ELR (cell line): ENCODE measurements at regions not wholly inside any gene's neighbourhood (a gene's known extent, or its start where the extent isn't known, plus 50 kb on each side); places are given as distances from the start of the nearest gene placed in this dataset.

Experiments used
- DNase-seq: peaks from one replicate; pipeline ENCODE4 v3.0.0-alpha.2; 2015; ENCODE audit warnings: low read depth

- DNase-seq = peak; percentile 4
Measured at GRCh38 chr21:38699048-38699447, 106.7 kb upstream of the ETS2 start.

GRCh38 chr21:38702196-38702595 is 103.5 kb upstream of the ETS2 start:
- DNase-seq = no peak

GRCh38 chr21:38709876-38710275 is 95.9 kb upstream of the ETS2 start:
- no peak for DNase-seq

- DNase-seq = peak; percentile 57
Measured at GRCh38 chr21:38712071-38712470, 93.7 kb upstream of the ETS2 start.

- no peak for DNase-seq
Measured at GRCh38 chr21:38712664-38713063, 93.1 kb upstream of the ETS2 start.

GRCh38 chr21:38714039-38714817 is 91.5 kb upstream of the ETS2 start:
- no peak for DNase-seq

GRCh38 chr21:38714999-38715398 is 90.7 kb upstream of the ETS2 start:
- no peak for DNase-seq

- DNase-seq = no peak
Measured at GRCh38 chr21:38716088-38716487, 89.6 kb upstream of the ETS2 start.

GRCh38 chr21:38716942-38717341 is 88.8 kb upstream of the ETS2 start:
- DNase-seq = peak; percentile 15

GRCh38 chr21:38718481-38718880 is 87.2 kb upstream of the ETS2 start:
- no peak for DNase-seq

- no peak for DNase-seq
Measured at GRCh38 chr21:38720074-38720473, 85.7 kb upstream of the ETS2 start.

GRCh38 chr21:38721055-38721454 is 84.7 kb upstream of the ETS2 start:
- no peak for DNase-seq

GRCh38 chr21:38721958-38722357 is 83.8 kb upstream of the ETS2 start:
- DNase-seq = peak; percentile 29

GRCh38 chr21:38725196-38726157 is 80.3 kb upstream of the ETS2 start:
- DNase-seq = no peak

GRCh38 chr21:38726482-38726881 is 79.2 kb upstream of the ETS2 start:
- DNase-seq = no peak

- no peak for DNase-seq
Measured at GRCh38 chr21:38729291-38729690, 76.4 kb upstream of the ETS2 start.

- DNase-seq = peak; percentile 38
Measured at GRCh38 chr21:38729754-38730379, 75.9 kb upstream of the ETS2 start.

- DNase-seq = peak; percentile 86
Measured at GRCh38 chr21:38733972-38734546, 71.7 kb upstream of the ETS2 start.

GRCh38 chr21:38734646-38735365 is 70.9 kb upstream of the ETS2 start:
- no peak for DNase-seq

GRCh38 chr21:38735626-38736206 is 70.0 kb upstream of the ETS2 start:
- DNase-seq = no peak

- DNase-seq = no peak
Measured at GRCh38 chr21:38740090-38740489, 65.6 kb upstream of the ETS2 start.
